ENCODE measurements at regions not wholly inside any gene's neighbourhood (a gene's known extent, or its start where the extent isn't known, plus 50 kb on each side); places are given as distances from the start of the nearest gene placed in this dataset.

DNA sequence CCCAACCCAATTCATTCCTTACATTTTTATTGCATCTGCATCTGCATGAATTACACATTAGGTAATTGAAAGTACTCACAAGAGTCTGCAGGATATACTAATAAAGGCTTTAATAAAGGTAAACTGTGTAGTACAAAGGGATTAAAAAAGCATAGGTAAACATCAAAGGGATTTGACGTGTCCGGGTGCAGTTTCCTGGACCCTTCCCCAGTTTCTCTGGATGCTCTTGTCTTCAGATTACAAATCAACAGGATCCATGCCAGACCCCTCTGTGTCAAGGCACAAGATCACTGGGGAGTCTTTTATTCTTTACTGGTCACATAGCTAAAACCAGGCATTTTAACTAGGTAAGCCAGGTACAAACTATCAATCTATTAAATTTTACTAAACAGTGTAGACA is 177.2 kb upstream of the TYRP1 start:
- Histone ChIP-seq H3K36me3 (ENCODE audit: control insufficient read depth in 4 of 4, insufficient read depth in 4 of 4, low read length in 3 of 4) (no peaks in the 10 kb centered on the region), H3K9me3 (ENCODE audit: control extremely low read depth in 1 of 5, control insufficient read depth in 4 of 5, insufficient read depth in 2 of 5, low read depth in 1 of 5, low read length in 4 of 5) (no peaks in the 10 kb centered on the region), H3K4me3 (ENCODE audit: control insufficient read depth in 1 of 7, extremely low read depth in 1 of 7, insufficient read depth in 4 of 7, low read depth in 2 of 7, low read length in 6 of 7) (no peak overlapping the region), H3K27ac (ENCODE audit: insufficient read depth in 1 of 2, low read depth in 1 of 2, low read length in 2 of 2, poor library complexity in 1 of 2, severe bottlenecking in 2 of 2) (no peak overlapping the region), H3K4me1 (ENCODE audit: control extremely low read depth in 1 of 4, control insufficient read depth in 4 of 4, insufficient read depth in 4 of 4, low read length in 3 of 4) (no peaks in the 10 kb centered on the region), H3K27me3 (replicated peaks in 2 of 5; ENCODE audit: control insufficient read depth in 4 of 5, insufficient read depth in 5 of 5, low read length in 4 of 5) (no peaks in the 10 kb centered on the region)
- WGBS (ENCODE audit: insufficient coverage): 100% methylated on average over 2 of the region's 2 CpGs
- no peak for DNase-seq
- CTCF ChIA-PET: interaction anchor here (1.1 kb wide), 1 partner anchor 9 kb away, joined by 3 read pairs; no protein-coding TSS in a partner anchor
- POLR2A ChIA-PET: no interaction called here

DNA sequence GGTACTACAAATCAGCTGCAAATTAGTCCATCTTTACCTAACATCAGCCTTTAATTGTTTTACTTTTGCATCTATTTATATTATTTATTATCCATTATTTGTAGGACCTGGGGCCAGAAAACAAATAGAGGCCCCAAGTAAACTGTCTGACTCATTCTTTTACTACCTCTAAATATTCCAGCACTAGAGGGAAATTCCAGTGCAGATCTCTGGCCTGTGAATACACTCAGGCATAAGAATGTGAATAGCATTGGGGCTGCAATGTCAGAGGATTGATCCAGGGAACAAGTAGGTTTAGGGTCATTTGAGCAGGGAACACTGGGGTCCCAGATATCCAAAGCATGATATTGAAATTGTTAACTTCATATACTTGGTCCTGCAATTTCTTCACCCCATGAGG is 176.6 kb upstream of the TYRP1 start:
- Histone ChIP-seq H3K27me3 (replicated peaks in 2 of 5; ENCODE audit: control insufficient read depth in 4 of 5, insufficient read depth in 5 of 5, low read length in 4 of 5) (no peaks in the 10 kb centered on the region), H3K4me3 (ENCODE audit: control insufficient read depth in 1 of 7, extremely low read depth in 1 of 7, insufficient read depth in 4 of 7, low read depth in 2 of 7, low read length in 6 of 7) (no peak overlapping the region), H3K4me1 (ENCODE audit: control extremely low read depth in 1 of 4, control insufficient read depth in 4 of 4, insufficient read depth in 4 of 4, low read length in 3 of 4) (no peaks in the 10 kb centered on the region), H3K36me3 (ENCODE audit: control insufficient read depth in 4 of 4, insufficient read depth in 4 of 4, low read length in 3 of 4) (no peaks in the 10 kb centered on the region), H3K9me3 (ENCODE audit: control extremely low read depth in 1 of 5, control insufficient read depth in 4 of 5, insufficient read depth in 2 of 5, low read depth in 1 of 5, low read length in 4 of 5) (no peaks in the 10 kb centered on the region), H3K27ac (ENCODE audit: insufficient read depth in 1 of 2, low read depth in 1 of 2, low read length in 2 of 2, poor library complexity in 1 of 2, severe bottlenecking in 2 of 2) (no peak overlapping the region)
- ChIA-PET CTCF (no interaction called here), POLR2A (no interaction called here)
- DNase-seq: no peak

DNA sequence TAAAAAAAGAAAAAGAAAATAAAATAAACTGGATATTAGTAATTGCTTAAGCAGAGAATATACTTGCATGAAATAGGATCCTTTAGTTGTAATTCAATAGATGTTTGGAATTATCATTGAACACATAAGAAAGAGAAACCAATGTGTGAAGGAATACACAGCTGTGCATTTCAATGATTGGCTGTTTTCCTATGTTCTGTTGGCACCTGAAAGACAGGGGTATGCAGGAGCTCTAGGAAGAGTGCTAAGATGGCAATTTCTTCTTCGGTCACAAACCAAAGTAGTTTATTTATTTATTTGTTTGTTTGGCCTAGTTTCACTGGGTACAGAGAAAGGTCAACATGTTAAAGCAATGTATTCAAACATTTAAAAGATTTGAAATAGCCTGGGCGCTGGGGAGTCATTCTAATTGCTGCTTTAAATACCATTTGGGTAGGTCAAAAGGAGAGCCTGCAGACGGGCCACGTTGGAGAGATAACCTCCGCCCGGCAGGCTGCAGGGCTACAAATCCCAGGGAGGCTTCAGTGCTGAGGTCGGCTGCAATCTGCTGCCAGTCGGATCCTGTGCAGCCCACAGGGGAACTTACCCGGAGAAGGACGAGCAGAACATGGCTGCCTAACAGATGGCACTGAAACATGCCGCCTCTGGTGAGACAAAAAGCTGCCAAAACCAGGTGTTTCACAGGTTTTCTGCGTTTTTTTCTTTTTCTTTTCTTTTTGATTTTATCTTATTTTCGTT is 154.2 kb upstream of the TYRP1 start:
- POLR2A ChIA-PET: no interaction called here
- CTCF ChIA-PET: no interaction called here
- H3K9me3 ChIP-seq (ENCODE audit: control extremely low read depth in 1 of 5, control insufficient read depth in 4 of 5, insufficient read depth in 2 of 5, low read depth in 1 of 5, low read length in 4 of 5): peaks cover 0 to under 1% (median 0%) of the 10 kb centered on the region in 5 experiments
- no peak for DNase-seq
- H3K27ac ChIP-seq (ENCODE audit: insufficient read depth in 1 of 2, low read depth in 1 of 2, low read length in 2 of 2, poor library complexity in 1 of 2, severe bottlenecking in 2 of 2): no peak overlapping the region
- H3K4me3 ChIP-seq (ENCODE audit: control insufficient read depth in 1 of 7, extremely low read depth in 1 of 7, insufficient read depth in 4 of 7, low read depth in 2 of 7, low read length in 6 of 7): no peak overlapping the region
- no peaks in the 10 kb centered on the region for H3K4me1 ChIP-seq (ENCODE audit: control extremely low read depth in 1 of 4, control insufficient read depth in 4 of 4, insufficient read depth in 4 of 4, low read length in 3 of 4)
- WGBS (ENCODE audit: insufficient coverage): 82% methylated on average over 10 of the region's 13 CpGs
- no peaks in the 10 kb centered on the region for H3K27me3 ChIP-seq (replicated peaks in 2 of 5; ENCODE audit: control insufficient read depth in 4 of 5, insufficient read depth in 5 of 5, low read length in 4 of 5)
- H3K36me3 ChIP-seq (ENCODE audit: control insufficient read depth in 4 of 4, insufficient read depth in 4 of 4, low read length in 3 of 4): no peaks in the 10 kb centered on the region

DNA sequence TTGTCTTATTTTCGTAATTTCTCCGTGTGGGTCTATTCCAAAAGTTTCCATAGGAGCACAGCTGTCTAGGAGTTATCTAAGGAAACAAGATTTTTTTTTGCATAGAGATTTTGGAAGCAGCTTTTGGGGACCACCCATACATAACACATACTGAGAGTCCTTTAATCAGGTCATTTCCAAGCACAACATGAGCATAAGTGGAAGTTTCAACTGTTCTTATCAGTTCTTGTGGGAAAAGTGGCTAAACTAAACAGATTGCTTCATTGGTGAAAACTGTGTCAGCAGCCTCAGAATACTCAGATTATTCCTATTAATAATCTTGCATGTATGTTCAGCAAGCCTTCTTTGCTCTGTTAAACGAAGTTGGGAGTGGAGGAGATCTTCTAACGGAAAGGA is 153.6 kb upstream of the TYRP1 start:
- no peaks in the 10 kb centered on the region for H3K27me3 ChIP-seq (replicated peaks in 2 of 5; ENCODE audit: control insufficient read depth in 4 of 5, insufficient read depth in 5 of 5, low read length in 4 of 5)
- DNase-seq: no peak
- ChIA-PET CTCF (no interaction called here), POLR2A (no interaction called here)
- no peaks in the 10 kb centered on the region for H3K36me3 ChIP-seq (ENCODE audit: control insufficient read depth in 4 of 4, insufficient read depth in 4 of 4, low read length in 3 of 4)
- no peak overlapping the region for H3K4me3 ChIP-seq (ENCODE audit: control insufficient read depth in 1 of 7, extremely low read depth in 1 of 7, insufficient read depth in 4 of 7, low read depth in 2 of 7, low read length in 6 of 7)
- 100% methylated on average over 2 of the region's 4 CpGs for WGBS (ENCODE audit: insufficient coverage)
- H3K9me3 ChIP-seq (ENCODE audit: control extremely low read depth in 1 of 5, control insufficient read depth in 4 of 5, insufficient read depth in 2 of 5, low read depth in 1 of 5, low read length in 4 of 5): no peaks in the 10 kb centered on the region
- H3K27ac ChIP-seq (ENCODE audit: insufficient read depth in 1 of 2, low read depth in 1 of 2, low read length in 2 of 2, poor library complexity in 1 of 2, severe bottlenecking in 2 of 2): no peak overlapping the region
- H3K4me1 ChIP-seq (ENCODE audit: control extremely low read depth in 1 of 4, control insufficient read depth in 4 of 4, insufficient read depth in 4 of 4, low read length in 3 of 4): no peaks in the 10 kb centered on the region

DNA sequence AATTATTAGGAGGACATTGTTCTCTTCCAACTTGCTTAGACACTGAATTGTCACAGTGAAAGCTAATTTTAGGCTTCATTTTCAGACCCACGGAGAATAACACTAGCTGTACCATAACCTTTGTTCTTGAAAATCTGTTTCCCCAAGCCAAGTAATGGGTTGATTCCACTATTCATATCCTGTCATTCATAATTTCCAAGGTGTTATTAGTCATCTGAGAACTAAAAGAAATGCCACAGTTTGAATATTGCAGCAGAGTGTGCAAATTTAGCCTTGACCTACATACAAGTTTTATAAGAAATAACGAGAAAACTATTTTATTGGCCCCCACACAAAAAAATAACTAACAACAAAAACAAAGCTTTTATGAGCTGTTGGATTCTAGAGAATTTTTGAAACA is 148.5 kb upstream of the TYRP1 start:
- H3K36me3 ChIP-seq (ENCODE audit: control insufficient read depth in 4 of 4, insufficient read depth in 4 of 4, low read length in 3 of 4): no peaks in the 10 kb centered on the region
- no peaks in the 10 kb centered on the region for H3K4me1 ChIP-seq (ENCODE audit: control extremely low read depth in 1 of 4, control insufficient read depth in 4 of 4, insufficient read depth in 4 of 4, low read length in 3 of 4)
- DNase-seq: no peak
- H3K9me3 ChIP-seq (ENCODE audit: control extremely low read depth in 1 of 5, control insufficient read depth in 4 of 5, insufficient read depth in 2 of 5, low read depth in 1 of 5, low read length in 4 of 5): no peaks in the 10 kb centered on the region
- no peak overlapping the region for H3K27ac ChIP-seq (ENCODE audit: insufficient read depth in 1 of 2, low read depth in 1 of 2, low read length in 2 of 2, poor library complexity in 1 of 2, severe bottlenecking in 2 of 2)
- POLR2A ChIA-PET: no interaction called here
- 100% methylated on average over 1 of the region's 2 CpGs for WGBS (ENCODE audit: insufficient coverage)
- CTCF ChIA-PET: interaction anchor here (0.7 kb wide), 1 partner anchor 38 kb away, joined by 3 read pairs; no protein-coding TSS in a partner anchor
- no peak overlapping the region for H3K4me3 ChIP-seq (ENCODE audit: control insufficient read depth in 1 of 7, extremely low read depth in 1 of 7, insufficient read depth in 4 of 7, low read depth in 2 of 7, low read length in 6 of 7)
- H3K27me3 ChIP-seq (replicated peaks in 2 of 5; ENCODE audit: control insufficient read depth in 4 of 5, insufficient read depth in 5 of 5, low read length in 4 of 5): peaks cover 0 to 2% (median 0%) of the 10 kb centered on the region in 5 experiments

DNA sequence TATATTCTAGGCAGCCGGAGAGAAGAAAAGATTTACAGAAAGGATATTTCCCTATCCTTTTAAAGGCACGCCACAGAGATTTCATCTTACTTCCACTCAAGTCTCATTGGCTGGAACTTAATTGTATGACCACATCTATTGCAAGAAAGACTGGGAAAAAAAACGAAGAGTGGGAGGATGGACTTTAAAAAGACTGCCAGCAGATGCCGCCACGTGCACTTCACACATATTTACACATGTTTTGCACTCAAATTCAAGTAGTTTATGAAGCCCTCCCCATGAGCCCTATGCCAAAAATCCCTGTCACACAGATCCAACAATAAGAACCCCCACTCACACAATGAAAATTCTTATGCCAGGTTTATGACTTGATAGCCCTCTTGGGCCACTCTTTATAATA is 138.5 kb upstream of the TYRP1 start:
- no peaks in the 10 kb centered on the region for H3K27me3 ChIP-seq (replicated peaks in 2 of 5; ENCODE audit: control insufficient read depth in 4 of 5, insufficient read depth in 5 of 5, low read length in 4 of 5)
- peak; percentile 12 to 37 (median 27) for DNase-seq
- no peaks in the 10 kb centered on the region for H3K9me3 ChIP-seq (ENCODE audit: control extremely low read depth in 1 of 5, control insufficient read depth in 4 of 5, insufficient read depth in 2 of 5, low read depth in 1 of 5, low read length in 4 of 5)
- H3K27ac ChIP-seq (ENCODE audit: insufficient read depth in 1 of 2, low read depth in 1 of 2, low read length in 2 of 2, poor library complexity in 1 of 2, severe bottlenecking in 2 of 2): no peak overlapping the region
- ChIA-PET CTCF (interaction anchor here (0.5 to 2.2 kb wide), 6 partner anchors 8 to 165 kb away, joined by 3 to 8 read pairs (median 4); no protein-coding TSS in a partner anchor), POLR2A (no interaction called here)
- no peak overlapping the region for H3K4me3 ChIP-seq (ENCODE audit: control insufficient read depth in 1 of 7, extremely low read depth in 1 of 7, insufficient read depth in 4 of 7, low read depth in 2 of 7, low read length in 6 of 7)
- 75% methylated on average over 2 of the region's 5 CpGs for WGBS (ENCODE audit: insufficient coverage)
- no peaks in the 10 kb centered on the region for H3K4me1 ChIP-seq (ENCODE audit: control extremely low read depth in 1 of 4, control insufficient read depth in 4 of 4, insufficient read depth in 4 of 4, low read length in 3 of 4)
- H3K36me3 ChIP-seq (ENCODE audit: control insufficient read depth in 4 of 4, insufficient read depth in 4 of 4, low read length in 3 of 4): no peaks in the 10 kb centered on the region

DNA sequence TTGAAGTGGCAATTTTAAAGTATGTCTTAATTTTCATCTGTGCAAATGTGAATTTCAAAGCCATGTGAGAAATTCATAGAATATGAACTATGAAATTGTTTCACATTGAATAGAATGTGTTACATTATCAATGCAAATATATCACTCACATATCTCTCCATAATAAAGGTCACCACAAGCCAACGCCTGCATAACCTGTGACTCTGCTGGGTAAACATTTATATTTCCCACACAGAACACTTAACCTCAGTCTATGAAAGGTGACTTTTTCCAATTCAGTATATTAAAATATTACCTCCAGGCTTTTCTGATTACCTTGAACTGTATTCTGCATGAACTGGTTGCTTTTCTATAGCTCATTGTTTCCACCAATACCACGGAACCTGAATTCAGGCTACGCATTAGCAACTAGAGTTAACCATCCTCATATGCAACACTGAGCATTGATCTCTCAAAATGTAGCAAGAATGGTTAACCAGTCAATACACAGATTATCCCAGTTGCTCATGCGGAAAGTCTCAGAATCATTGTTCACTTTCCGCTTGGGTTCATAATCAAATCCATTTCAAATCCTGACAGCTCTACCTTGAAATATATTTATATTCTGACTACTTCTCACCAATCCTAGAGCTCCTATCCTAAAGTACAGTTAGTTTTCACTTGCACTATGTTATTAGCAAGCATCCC is 126.6 kb upstream of the TYRP1 start:
- no peaks in the 10 kb centered on the region for H3K9me3 ChIP-seq (ENCODE audit: control extremely low read depth in 1 of 5, control insufficient read depth in 4 of 5, insufficient read depth in 2 of 5, low read depth in 1 of 5, low read length in 4 of 5)
- DNase-seq: no peak
- ChIA-PET CTCF (interaction anchor here (1.3 kb wide), 1 partner anchor 11 kb away, joined by 4 read pairs; no protein-coding TSS in a partner anchor), POLR2A (no interaction called here)
- peaks cover 0 to 3% (median 2%) of the 10 kb centered on the region in 5 experiments for H3K27me3 ChIP-seq (replicated peaks in 2 of 5; ENCODE audit: control insufficient read depth in 4 of 5, insufficient read depth in 5 of 5, low read length in 4 of 5)
- H3K4me1 ChIP-seq (ENCODE audit: control extremely low read depth in 1 of 4, control insufficient read depth in 4 of 4, insufficient read depth in 4 of 4, low read length in 3 of 4): no peaks in the 10 kb centered on the region
- H3K36me3 ChIP-seq (ENCODE audit: control insufficient read depth in 4 of 4, insufficient read depth in 4 of 4, low read length in 3 of 4): no peaks in the 10 kb centered on the region
- WGBS (ENCODE audit: insufficient coverage): 95% methylated on average over 4 of the region's 5 CpGs
- H3K4me3 ChIP-seq (ENCODE audit: control insufficient read depth in 1 of 7, extremely low read depth in 1 of 7, insufficient read depth in 4 of 7, low read depth in 2 of 7, low read length in 6 of 7): no peak overlapping the region
- no peak overlapping the region for H3K27ac ChIP-seq (ENCODE audit: insufficient read depth in 1 of 2, low read depth in 1 of 2, low read length in 2 of 2, poor library complexity in 1 of 2, severe bottlenecking in 2 of 2)
